ENCODE measurements at regions not wholly inside any gene's neighbourhood (a gene's known extent, or its start where the extent isn't known, plus 50 kb on each side); places are given as distances from the start of the nearest gene placed in this dataset.
"Not testable (repeated sequence)": the region's sequence is repeated elsewhere in the genome, so short reads cannot be mapped to it uniquely, and the experiment has no call there.

DNA sequence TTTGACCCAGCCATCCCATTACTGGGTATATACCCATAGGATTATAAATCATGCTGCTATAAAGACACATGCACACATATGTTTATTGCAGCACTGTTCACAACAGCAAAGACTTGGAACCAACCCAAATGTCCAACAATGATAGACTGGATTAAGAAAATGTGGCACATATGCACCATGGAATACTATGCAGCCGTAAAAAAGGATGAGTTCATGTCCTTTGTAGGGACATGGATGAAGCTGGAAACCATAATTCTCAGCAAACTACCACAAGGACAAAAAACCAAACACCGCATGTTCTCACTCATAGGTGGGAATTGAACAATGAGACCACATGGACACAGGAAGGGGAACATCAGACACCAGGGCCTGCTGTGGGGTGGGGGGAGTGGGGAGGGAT, 129.4 kb upstream of the ZNF366 start:
- not testable (repeated sequence) for H3K4me3 ChIP-seq (ENCODE audit: low read length in 2 of 2); H3K9me3 ChIP-seq (ENCODE audit: control insufficient read depth in 2 of 2, low read length in 2 of 2); H3K9ac ChIP-seq (ENCODE audit: low read length in 2 of 2); H3K36me3 ChIP-seq (ENCODE audit: control insufficient read depth in 2 of 2, insufficient read depth in 2 of 2, low read length in 2 of 2); H3K27me3 ChIP-seq (ENCODE audit: control insufficient read depth in 1 of 2, insufficient read depth in 2 of 2, low read length in 2 of 2); H3K4me1 ChIP-seq (ENCODE audit: control insufficient read depth, insufficient read depth, low read length); H3K27ac ChIP-seq (ENCODE audit: low read length)

DNA sequence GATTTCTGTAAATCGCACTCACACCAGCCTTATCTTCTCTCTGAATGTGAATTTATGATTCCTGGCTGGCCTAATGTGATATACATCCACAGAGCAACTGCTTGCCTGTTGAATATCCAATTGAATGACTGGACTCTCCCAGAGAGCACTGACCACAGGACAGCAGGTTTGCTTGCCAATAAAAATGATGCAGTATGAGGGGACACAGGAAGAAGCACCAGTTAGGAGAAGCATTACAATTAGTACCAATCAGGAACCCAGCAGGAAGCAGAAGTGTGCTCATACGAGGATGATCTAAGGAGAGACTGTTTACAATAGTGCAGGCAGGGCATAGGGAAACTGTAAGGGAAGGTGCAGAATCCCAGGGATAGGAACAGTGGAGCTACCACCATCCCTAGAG, 127.2 kb upstream of the ZNF366 start:
- H3K27ac ChIP-seq (ENCODE audit: low read length), result no peak overlapping the region
- peaks cover 3% of the 10 kb centered on the region for H3K4me1 ChIP-seq (ENCODE audit: control insufficient read depth, insufficient read depth, low read length)
- no peak overlapping the region for H3K4me3 ChIP-seq (ENCODE audit: low read length in 2 of 2)
- H3K9me3 ChIP-seq (ENCODE audit: control insufficient read depth in 2 of 2, low read length in 2 of 2), result no peaks in the 10 kb centered on the region
- no peaks in the 10 kb centered on the region for H3K27me3 ChIP-seq (ENCODE audit: control insufficient read depth in 1 of 2, insufficient read depth in 2 of 2, low read length in 2 of 2)
- no peak overlapping the region for H3K9ac ChIP-seq (ENCODE audit: low read length in 2 of 2)
- no peaks in the 10 kb centered on the region for H3K36me3 ChIP-seq (ENCODE audit: control insufficient read depth in 2 of 2, insufficient read depth in 2 of 2, low read length in 2 of 2)

DNA sequence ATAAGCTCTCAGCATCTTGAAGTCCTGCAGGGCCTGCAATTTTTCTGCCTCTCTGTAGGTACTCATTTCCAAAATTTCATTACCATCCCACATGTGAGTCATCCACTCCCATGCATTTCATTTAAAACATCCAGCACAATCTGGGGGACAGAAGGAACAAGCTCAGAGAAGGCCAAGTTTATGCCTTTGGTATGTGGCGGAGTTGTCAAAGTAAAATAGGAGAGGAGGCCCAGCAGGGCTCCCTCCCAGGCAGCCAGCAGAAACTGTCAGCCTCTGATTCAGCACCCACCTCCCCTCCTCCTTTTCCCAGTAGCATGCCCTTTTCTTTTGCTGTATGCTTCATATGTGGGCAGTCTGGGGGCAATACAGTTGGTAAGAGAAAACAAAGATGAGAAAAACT, 126.4 kb upstream of the ZNF366 start:
- no peak overlapping the region for H3K4me3 ChIP-seq (ENCODE audit: low read length in 2 of 2)
- H3K27ac ChIP-seq (ENCODE audit: low read length), result no peak overlapping the region
- no peaks in the 10 kb centered on the region for H3K9me3 ChIP-seq (ENCODE audit: control insufficient read depth in 2 of 2, low read length in 2 of 2)
- peaks cover 3% of the 10 kb centered on the region for H3K4me1 ChIP-seq (ENCODE audit: control insufficient read depth, insufficient read depth, low read length)
- H3K36me3 ChIP-seq (ENCODE audit: control insufficient read depth in 2 of 2, insufficient read depth in 2 of 2, low read length in 2 of 2), result no peaks in the 10 kb centered on the region
- H3K9ac ChIP-seq (ENCODE audit: low read length in 2 of 2), result no peak overlapping the region
- no peaks in the 10 kb centered on the region for H3K27me3 ChIP-seq (ENCODE audit: control insufficient read depth in 1 of 2, insufficient read depth in 2 of 2, low read length in 2 of 2)

DNA sequence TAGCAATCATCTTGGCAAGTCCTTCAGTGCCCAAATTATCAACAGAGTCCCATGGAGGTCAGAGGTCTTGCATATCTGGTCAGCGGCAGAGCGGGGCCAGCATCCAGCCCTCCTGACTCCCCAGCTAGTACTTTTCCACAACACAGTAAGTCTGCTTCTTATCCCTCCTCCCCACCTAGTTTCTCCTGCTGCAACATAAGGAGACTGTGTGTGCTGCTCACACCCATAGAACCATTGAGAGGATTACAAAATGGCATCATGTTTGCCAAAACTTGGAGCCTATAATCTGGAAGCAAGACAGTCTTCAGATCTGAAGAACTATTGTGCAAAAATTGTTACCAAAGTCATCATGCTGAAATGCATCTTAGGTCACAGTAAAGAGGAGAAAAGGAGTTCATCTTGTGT, 125.8 kb upstream of the ZNF366 start:
- H3K36me3 ChIP-seq (ENCODE audit: control insufficient read depth in 2 of 2, insufficient read depth in 2 of 2, low read length in 2 of 2), result no peaks in the 10 kb centered on the region
- H3K9ac ChIP-seq (ENCODE audit: low read length in 2 of 2), result no peak overlapping the region
- H3K27me3 ChIP-seq (ENCODE audit: control insufficient read depth in 1 of 2, insufficient read depth in 2 of 2, low read length in 2 of 2), result no peaks in the 10 kb centered on the region
- H3K4me1 ChIP-seq (ENCODE audit: control insufficient read depth, insufficient read depth, low read length), result peaks cover 3% of the 10 kb centered on the region
- no peaks in the 10 kb centered on the region for H3K9me3 ChIP-seq (ENCODE audit: control insufficient read depth in 2 of 2, low read length in 2 of 2)
- H3K27ac ChIP-seq (ENCODE audit: low read length), result no peak overlapping the region
- H3K4me3 ChIP-seq (ENCODE audit: low read length in 2 of 2), result no peak overlapping the region

DNA sequence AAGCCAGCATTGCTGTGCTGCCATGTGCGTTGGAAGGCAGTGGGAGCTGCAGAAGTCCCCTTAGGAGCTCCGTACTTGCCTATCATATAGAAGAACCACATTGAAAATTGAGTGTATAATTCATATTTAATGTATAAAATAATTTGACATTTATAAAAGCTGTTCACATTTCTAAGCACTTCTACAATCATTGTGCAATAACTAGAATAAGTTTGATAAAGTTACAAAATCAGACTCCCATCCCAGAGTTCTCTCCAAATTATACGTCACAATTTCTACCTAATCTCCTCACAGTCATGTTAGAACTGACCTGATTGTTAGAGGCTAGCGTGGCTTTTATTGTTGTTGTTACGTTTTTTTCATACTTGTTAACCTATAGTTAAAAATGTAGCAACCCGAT, 123.5 kb upstream of the ZNF366 start:
- Histone ChIP-seq H3K36me3 (ENCODE audit: control insufficient read depth in 2 of 2, insufficient read depth in 2 of 2, low read length in 2 of 2) (no peaks in the 10 kb centered on the region), H3K27me3 (ENCODE audit: control insufficient read depth in 1 of 2, insufficient read depth in 2 of 2, low read length in 2 of 2) (no peaks in the 10 kb centered on the region), H3K9ac (ENCODE audit: low read length in 2 of 2) (no peak overlapping the region), H3K27ac (ENCODE audit: low read length) (no peak overlapping the region), H3K4me1 (ENCODE audit: control insufficient read depth, insufficient read depth, low read length) (peaks cover 3% of the 10 kb centered on the region), H3K4me3 (ENCODE audit: low read length in 2 of 2) (no peak overlapping the region), H3K9me3 (ENCODE audit: control insufficient read depth in 2 of 2, low read length in 2 of 2) (no peaks in the 10 kb centered on the region)

DNA sequence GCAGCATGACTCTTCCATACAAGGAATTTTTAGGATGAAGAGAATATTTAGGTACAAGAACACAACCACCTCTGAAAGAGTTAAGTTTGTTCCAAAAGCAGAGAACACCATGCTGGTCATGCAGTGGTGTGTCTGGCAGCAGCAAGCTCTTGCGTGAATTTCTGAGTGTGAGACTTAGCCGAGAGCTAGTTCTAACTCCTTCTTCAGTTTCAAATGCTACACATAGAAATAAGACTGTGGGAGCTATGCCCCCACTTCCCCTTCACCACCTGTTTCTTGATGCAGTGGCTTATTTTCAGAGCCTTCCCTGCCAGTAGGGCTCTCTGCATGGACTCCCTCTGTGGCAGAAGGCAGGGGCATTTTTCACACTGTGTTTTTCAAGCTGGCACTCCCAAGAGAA, 122.9 kb upstream of the ZNF366 start:
- Histone ChIP-seq H3K4me3 (ENCODE audit: low read length in 2 of 2) (no peak overlapping the region), H3K9me3 (ENCODE audit: control insufficient read depth in 2 of 2, low read length in 2 of 2) (no peaks in the 10 kb centered on the region), H3K27ac (ENCODE audit: low read length) (no peak overlapping the region), H3K27me3 (ENCODE audit: control insufficient read depth in 1 of 2, insufficient read depth in 2 of 2, low read length in 2 of 2) (no peaks in the 10 kb centered on the region), H3K4me1 (ENCODE audit: control insufficient read depth, insufficient read depth, low read length) (peaks cover 5% of the 10 kb centered on the region), H3K9ac (ENCODE audit: low read length in 2 of 2) (no peak overlapping the region), H3K36me3 (ENCODE audit: control insufficient read depth in 2 of 2, insufficient read depth in 2 of 2, low read length in 2 of 2) (no peaks in the 10 kb centered on the region)

DNA sequence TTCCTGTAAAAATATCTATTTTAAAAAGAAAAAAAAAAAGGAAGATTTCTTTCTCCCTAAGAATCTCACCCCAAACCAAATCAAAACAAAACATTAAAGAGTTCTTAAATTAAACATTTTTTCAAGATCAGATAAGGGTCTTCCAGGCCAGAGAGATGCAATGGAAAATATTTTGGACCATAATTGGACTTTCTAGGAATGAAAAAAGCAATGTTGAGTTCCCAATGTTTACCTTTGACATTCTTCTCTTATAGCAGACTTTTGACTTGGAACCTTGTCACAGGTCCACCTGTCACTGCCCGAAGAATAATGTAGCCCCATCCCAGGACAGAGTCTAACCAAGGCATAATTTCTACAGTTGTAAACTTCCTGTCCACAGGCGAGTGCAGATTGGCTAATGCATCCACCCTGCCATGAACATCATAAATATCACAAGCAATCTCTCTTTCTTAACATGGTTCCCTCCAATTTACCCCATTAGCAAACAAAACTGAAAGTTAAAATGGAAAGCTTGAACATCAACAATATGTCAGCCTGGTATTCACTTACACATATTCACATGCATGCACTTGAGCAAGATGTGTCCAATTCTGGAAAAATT, 121.7 kb upstream of the ZNF366 start:
- no peak overlapping the region for H3K4me3 ChIP-seq (ENCODE audit: low read length in 2 of 2)
- no peaks in the 10 kb centered on the region for H3K36me3 ChIP-seq (ENCODE audit: control insufficient read depth in 2 of 2, insufficient read depth in 2 of 2, low read length in 2 of 2)
- no peak overlapping the region for H3K9ac ChIP-seq (ENCODE audit: low read length in 2 of 2)
- no peak overlapping the region for H3K27ac ChIP-seq (ENCODE audit: low read length)
- no peaks in the 10 kb centered on the region for H3K9me3 ChIP-seq (ENCODE audit: control insufficient read depth in 2 of 2, low read length in 2 of 2)
- peaks cover 8% of the 10 kb centered on the region for H3K4me1 ChIP-seq (ENCODE audit: control insufficient read depth, insufficient read depth, low read length)
- H3K27me3 ChIP-seq (ENCODE audit: control insufficient read depth in 1 of 2, insufficient read depth in 2 of 2, low read length in 2 of 2), result no peaks in the 10 kb centered on the region

DNA sequence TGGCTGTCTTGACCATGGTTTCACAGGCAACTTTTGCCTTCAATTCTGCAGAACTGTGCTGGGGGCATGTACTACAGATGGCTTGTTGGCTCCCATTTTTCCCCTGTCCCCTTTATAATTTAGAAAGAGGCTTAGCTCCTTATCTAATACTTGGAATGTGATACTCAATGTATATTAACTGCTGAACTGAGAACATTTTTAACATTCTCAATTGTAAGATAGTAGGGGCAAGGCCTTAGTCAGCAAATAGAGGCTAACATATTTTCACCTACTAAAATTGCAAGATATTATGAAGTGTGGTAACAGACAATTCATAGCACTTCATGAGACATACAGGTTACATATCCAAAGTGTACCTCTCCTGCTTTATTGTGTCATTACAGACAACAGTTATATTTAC, 118.1 kb upstream of the ZNF366 start:
- peaks cover 8% of the 10 kb centered on the region for H3K4me1 ChIP-seq (ENCODE audit: control insufficient read depth, insufficient read depth, low read length)
- no peaks in the 10 kb centered on the region for H3K27me3 ChIP-seq (ENCODE audit: control insufficient read depth in 1 of 2, insufficient read depth in 2 of 2, low read length in 2 of 2)
- no peaks in the 10 kb centered on the region for H3K36me3 ChIP-seq (ENCODE audit: control insufficient read depth in 2 of 2, insufficient read depth in 2 of 2, low read length in 2 of 2)
- H3K9me3 ChIP-seq (ENCODE audit: control insufficient read depth in 2 of 2, low read length in 2 of 2), result no peaks in the 10 kb centered on the region
- no peak overlapping the region for H3K27ac ChIP-seq (ENCODE audit: low read length)
- no peak overlapping the region for H3K4me3 ChIP-seq (ENCODE audit: low read length in 2 of 2)
- no peak overlapping the region for H3K9ac ChIP-seq (ENCODE audit: low read length in 2 of 2)

DNA sequence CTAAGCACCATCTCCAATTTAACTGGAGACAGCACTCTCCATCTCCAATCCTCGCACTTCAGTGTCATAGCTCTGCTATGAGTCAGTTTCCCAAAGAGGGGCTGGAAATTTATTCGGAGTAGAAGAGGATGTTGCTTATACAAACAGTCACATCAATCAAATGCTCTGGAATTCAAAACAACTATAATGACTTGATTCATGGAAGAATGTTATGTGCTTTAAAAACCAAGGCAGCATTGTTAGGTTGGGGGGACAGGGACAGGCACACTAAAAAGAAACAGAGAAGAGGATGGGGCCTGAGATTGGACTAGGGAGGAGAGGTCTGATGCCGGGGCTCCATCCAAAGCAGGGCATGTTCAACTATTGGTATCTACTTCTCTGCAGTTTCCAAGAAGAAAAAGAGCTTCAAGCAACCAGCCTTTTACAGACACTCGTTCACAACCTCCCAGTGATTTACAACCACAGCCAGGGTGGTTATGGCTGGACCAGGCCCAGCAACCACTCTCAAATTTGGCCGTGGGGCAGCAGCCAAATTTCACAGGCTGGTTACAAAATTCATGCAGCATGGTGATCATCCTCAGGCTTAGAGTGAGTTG, 117.5 kb upstream of the ZNF366 start:
- Histone ChIP-seq H3K4me3 (ENCODE audit: low read length in 2 of 2) (no peak overlapping the region), H3K36me3 (ENCODE audit: control insufficient read depth in 2 of 2, insufficient read depth in 2 of 2, low read length in 2 of 2) (no peaks in the 10 kb centered on the region), H3K27ac (ENCODE audit: low read length) (no peak overlapping the region), H3K4me1 (ENCODE audit: control insufficient read depth, insufficient read depth, low read length) (peaks cover 8% of the 10 kb centered on the region), H3K27me3 (ENCODE audit: control insufficient read depth in 1 of 2, insufficient read depth in 2 of 2, low read length in 2 of 2) (no peaks in the 10 kb centered on the region), H3K9ac (ENCODE audit: low read length in 2 of 2) (no peak overlapping the region), H3K9me3 (ENCODE audit: control insufficient read depth in 2 of 2, low read length in 2 of 2) (no peaks in the 10 kb centered on the region)

DNA sequence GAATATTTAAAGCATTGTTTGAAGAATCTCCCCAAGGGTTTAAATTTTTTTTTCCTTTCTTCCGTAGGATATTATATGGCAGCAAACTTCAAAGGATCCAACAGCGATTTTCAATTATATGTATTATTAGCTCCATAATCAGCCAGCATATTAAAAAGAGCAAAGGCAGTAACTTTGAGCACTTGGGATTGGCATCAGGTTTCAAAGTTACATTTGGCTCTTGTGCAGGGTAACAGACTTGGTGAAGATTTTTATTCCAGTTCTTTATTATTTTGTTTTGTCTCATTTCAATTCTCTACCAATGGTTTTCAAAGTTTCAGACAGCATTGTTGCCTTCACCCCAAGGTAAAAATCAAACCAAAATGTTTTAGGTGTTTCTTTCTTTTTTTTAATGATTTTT, 116.7 kb upstream of the ZNF366 start:
- no peak overlapping the region for H3K9ac ChIP-seq (ENCODE audit: low read length in 2 of 2)
- no peak overlapping the region for H3K27ac ChIP-seq (ENCODE audit: low read length)
- H3K36me3 ChIP-seq (ENCODE audit: control insufficient read depth in 2 of 2, insufficient read depth in 2 of 2, low read length in 2 of 2), result no peaks in the 10 kb centered on the region
- H3K9me3 ChIP-seq (ENCODE audit: control insufficient read depth in 2 of 2, low read length in 2 of 2), result no peaks in the 10 kb centered on the region
- H3K4me1 ChIP-seq (ENCODE audit: control insufficient read depth, insufficient read depth, low read length), result peaks cover 8% of the 10 kb centered on the region
- H3K27me3 ChIP-seq (ENCODE audit: control insufficient read depth in 1 of 2, insufficient read depth in 2 of 2, low read length in 2 of 2), result no peaks in the 10 kb centered on the region
- no peak overlapping the region for H3K4me3 ChIP-seq (ENCODE audit: low read length in 2 of 2)

DNA sequence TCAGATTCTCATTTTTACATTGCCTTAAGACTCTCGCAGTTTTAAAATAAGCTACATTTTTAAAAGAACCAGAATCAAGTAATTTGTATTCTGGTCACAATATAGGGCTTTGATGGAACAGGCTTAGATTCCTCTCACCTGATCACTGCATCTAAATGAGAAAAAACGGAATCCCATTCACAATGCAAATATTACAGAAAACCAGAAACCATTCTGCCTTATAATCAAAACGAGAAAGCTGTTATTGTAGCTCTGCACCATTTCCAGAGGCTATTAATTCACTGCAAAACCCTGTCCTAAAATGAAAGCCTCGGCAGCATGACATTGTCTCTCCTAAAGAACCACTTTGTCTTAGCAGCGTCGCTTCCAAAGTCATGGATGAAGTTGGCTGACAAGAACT, 116.1 kb upstream of the ZNF366 start:
- H3K27me3 ChIP-seq (ENCODE audit: control insufficient read depth in 1 of 2, insufficient read depth in 2 of 2, low read length in 2 of 2), result no peaks in the 10 kb centered on the region
- H3K36me3 ChIP-seq (ENCODE audit: control insufficient read depth in 2 of 2, insufficient read depth in 2 of 2, low read length in 2 of 2), result no peaks in the 10 kb centered on the region
- no peak overlapping the region for H3K4me3 ChIP-seq (ENCODE audit: low read length in 2 of 2)
- no peak overlapping the region for H3K9ac ChIP-seq (ENCODE audit: low read length in 2 of 2)
- no peaks in the 10 kb centered on the region for H3K9me3 ChIP-seq (ENCODE audit: control insufficient read depth in 2 of 2, low read length in 2 of 2)
- no peak overlapping the region for H3K27ac ChIP-seq (ENCODE audit: low read length)
- H3K4me1 ChIP-seq (ENCODE audit: control insufficient read depth, insufficient read depth, low read length), result peaks cover 8% of the 10 kb centered on the region

Measured in stomach smooth muscle (tissue), 2 donors.